KMS-11 (cell line): ENCODE measurements at regions not wholly inside any gene's neighbourhood (a gene's known extent, or its start where the extent isn't known, plus 50 kb on each side); places are given as distances from the start of the nearest gene placed in this dataset.

Experiments used
- H2AFZ ChIP-seq: fragments of 200-600 bp; sonication (generic); 2 replicates; pipeline ENCODE4 v1.6.1; 2016; ENCODE audit warnings: antibody characterized with exemption, mixed run types, low read depth
- H3K27ac ChIP-seq: fragments of 200-600 bp; sonication (generic); 2 replicates; pipeline ENCODE4 v1.6.1; 2016; ENCODE audit warnings: mild to moderate bottlenecking, mixed run types
- H3K27me3 ChIP-seq: fragments of 200-600 bp; sonication (generic); 2 replicates; pipeline ENCODE4 v1.6.1; 2017; ENCODE audit warnings: mild to moderate bottlenecking, low read depth, mixed run types, moderate library complexity; ENCODE audit not compliant: insufficient read depth
- H3K36me3 ChIP-seq: fragments of 200-600 bp; sonication (generic); 2 replicates; pipeline ENCODE4 v1.6.1; 2017; ENCODE audit warnings: mild to moderate bottlenecking, mixed run types; ENCODE audit not compliant: insufficient read depth
- H3K4me1 ChIP-seq: fragments of 200-600 bp; sonication (generic); 2 replicates; pipeline ENCODE4 v1.6.1; 2016; ENCODE audit warnings: mild to moderate bottlenecking, low read depth, mixed run types; ENCODE audit not compliant: poor library complexity, severe bottlenecking
- H3K4me2 ChIP-seq: fragments of 200-600 bp; sonication (generic); 2 replicates; pipeline ENCODE4 v1.7.0; 2016; ENCODE audit warnings: mild to moderate bottlenecking, mixed run types
- H3K4me3 ChIP-seq: fragments of 200-600 bp; sonication (generic); IDR thresholded peaks from 2 replicates; pipeline ENCODE4 v1.6.1; 2017; ENCODE audit warnings: low read depth, low read length, mixed read lengths; ENCODE audit not compliant: insufficient read depth
- H3K79me2 ChIP-seq: fragments of 200-600 bp; sonication (generic); 2 replicates; pipeline ENCODE4 v1.6.1; 2016; ENCODE audit warnings: low read depth, mixed run types; ENCODE audit not compliant: insufficient read depth
- H3K9ac ChIP-seq: fragments of 200-600 bp; sonication (generic); 2 replicates; pipeline ENCODE4 v1.6.1; 2016; ENCODE audit warnings: mild to moderate bottlenecking, mixed run types
- H4K20me1 ChIP-seq: fragments of 200-600 bp; sonication (generic); 2 replicates; pipeline ENCODE4 v1.6.1; 2016; ENCODE audit warnings: mild to moderate bottlenecking, mixed run types; ENCODE audit not compliant: insufficient read depth
- CTCF ChIP-seq: fragments of 200-600 bp; sonication (generic); conservative IDR thresholded peaks from 2 replicates; pipeline ENCODE4 v1.6.1; 2017; ENCODE audit warnings: low read depth, mild to moderate bottlenecking, antibody characterized with exemption, low read length, moderate library complexity, mixed read lengths

- no peak overlapping the region for H3K4me3 ChIP-seq
- H3K4me2 ChIP-seq, result no peak overlapping the region
- no peaks in the 10 kb centered on the region for H4K20me1 ChIP-seq
- H3K27ac ChIP-seq, result no peak overlapping the region
- H3K9ac ChIP-seq, result no peak overlapping the region
- H3K79me2 ChIP-seq, result no peaks in the 10 kb centered on the region
- no peaks in the 10 kb centered on the region for H3K27me3 ChIP-seq
- H2AFZ ChIP-seq, result no peak overlapping the region
- H3K4me1 ChIP-seq, result no peaks in the 10 kb centered on the region
- no peak for TF ChIP-seq CTCF
- no peaks in the 10 kb centered on the region for H3K36me3 ChIP-seq
These were observed 513.7 kb downstream of the MAFB start for GRCh38 chr20:40175296-40175695.

DNA sequence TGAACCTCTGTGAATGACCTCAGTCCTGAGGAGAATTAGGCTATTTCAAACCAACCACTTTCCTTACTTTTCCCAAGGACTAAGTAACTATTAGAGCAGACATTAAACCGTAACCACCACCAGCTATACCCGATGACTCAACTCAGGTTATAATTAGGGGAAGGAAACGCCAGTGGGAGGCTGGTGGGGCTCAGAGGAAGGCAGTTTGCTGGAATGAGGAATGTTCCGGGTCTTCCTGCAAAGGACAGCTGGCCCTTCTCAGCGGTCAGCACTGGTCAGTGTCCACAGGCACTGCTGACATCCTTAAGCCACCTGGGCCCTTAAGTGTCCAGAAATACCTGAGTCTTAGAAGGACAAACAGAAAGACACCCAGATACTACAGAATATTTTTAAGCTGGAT is 515.2 kb downstream of the MAFB start:
- no peak overlapping the region for H3K4me2 ChIP-seq
- H3K79me2 ChIP-seq, result no peaks in the 10 kb centered on the region
- H3K4me3 ChIP-seq, result no peak overlapping the region
- no peak overlapping the region for H2AFZ ChIP-seq
- H3K27ac ChIP-seq, result no peak overlapping the region
- no peak overlapping the region for H3K9ac ChIP-seq
- H3K4me1 ChIP-seq, result peaks cover 4% of the 10 kb centered on the region
- no peaks in the 10 kb centered on the region for H4K20me1 ChIP-seq
- H3K27me3 ChIP-seq, result no peaks in the 10 kb centered on the region
- TF ChIP-seq CTCF, result no peak
- H3K36me3 ChIP-seq, result no peaks in the 10 kb centered on the region

GRCh38 chr20:40168981-40169620 is 519.9 kb downstream of the MAFB start:
- Histone ChIP-seq H3K9ac (no peak overlapping the region), H3K4me1 (peaks cover 8% of the 10 kb centered on the region), H3K79me2 (no peaks in the 10 kb centered on the region), H3K4me2 (no peak overlapping the region), H4K20me1 (no peaks in the 10 kb centered on the region), H2AFZ (no peak overlapping the region), H3K27me3 (no peaks in the 10 kb centered on the region), H3K27ac (no peak overlapping the region), H3K36me3 (no peaks in the 10 kb centered on the region), H3K4me3 (no peak overlapping the region)
- no peak for TF ChIP-seq CTCF

GRCh38 chr20:40161391-40161790 is 527.6 kb downstream of the MAFB start:
- Histone ChIP-seq H3K4me2 (no peak overlapping the region), H3K79me2 (no peaks in the 10 kb centered on the region), H3K36me3 (no peaks in the 10 kb centered on the region), H3K27me3 (no peaks in the 10 kb centered on the region), H3K27ac (no peak overlapping the region), H3K4me1 (peaks cover 32% of the 10 kb centered on the region), H2AFZ (no peak overlapping the region; the same call in 1 of the 2 replicates), H3K4me3 (no peak overlapping the region), H3K9ac (no peak overlapping the region), H4K20me1 (no peaks in the 10 kb centered on the region)
- no peak for TF ChIP-seq CTCF
